Stomach (tissue), 4 donors: ENCODE measurements at regions not wholly inside any gene's neighbourhood (a gene's known extent, or its start where the extent isn't known, plus 50 kb on each side); places are given as distances from the start of the nearest gene placed in this dataset.

Experiments used
- CTCF ChIP-seq, 7 experiments: fragments of 450-650 bp in 4 of 7; fragments of 200-600 bp in 3 of 7; sonication (generic) in 3 of 7; IDR thresholded peaks; one replicate each; pipeline ENCODE4 v1.5.1; 2016 to 2019; ENCODE audit warnings: antibody characterized with exemption in 7 of 7, control low read depth in 2 of 7, mild to moderate bottlenecking in 1 of 7
- POLR2AphosphoS5 ChIP-seq, 3 donors: sonication (generic); formaldehyde crosslinking; IDR thresholded peaks; one replicate each; pipeline ENCODE4 v1.6.1; 2016; ENCODE audit warnings: antibody characterized with exemption in 3 of 3

DNA sequence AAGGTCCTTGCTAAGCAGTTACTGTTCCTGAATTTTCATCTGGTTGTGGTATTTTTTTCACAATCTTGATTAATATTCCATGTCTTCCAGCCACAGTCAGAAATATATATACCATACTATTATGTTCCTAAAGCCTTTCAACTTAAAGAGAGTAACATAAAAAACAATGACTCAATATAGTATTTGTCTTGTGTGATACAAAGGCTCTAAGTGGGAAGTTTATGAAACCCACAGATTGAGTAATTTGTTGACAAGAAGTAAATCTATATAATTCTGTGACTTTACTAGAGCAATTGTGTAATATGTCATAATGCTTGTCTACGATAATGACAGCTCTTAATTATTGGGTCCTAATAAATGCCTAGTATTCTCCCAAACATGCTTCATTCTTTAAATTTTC is 509.4 kb downstream of the ISL1 start:
- TF ChIP-seq POLR2AphosphoS5 (IDR thresholded peaks at IDR 0.05) = no peak
- no peak for TF ChIP-seq CTCF (IDR thresholded peaks at IDR 0.05)
